GM18861 (cell line): ENCODE measurements at regions not wholly inside any gene's neighbourhood (a gene's known extent, or its start where the extent isn't known, plus 50 kb on each side); places are given as distances from the start of the nearest gene placed in this dataset.

Experiments
- ATAC-seq: cut with Tn5 transposase; IDR thresholded peaks from one replicate; pipeline ENCODE4 v1.9.1; 2021; ENCODE audit not compliant: unreplicated experiment

- ATAC-seq: no peak
Observed at GRCh38 chr13:106306748-106307277, 228.6 kb downstream of the EFNB2 start.

- ATAC-seq: no peak
Observed at GRCh38 chr13:106302843-106303242, 232.6 kb downstream of the EFNB2 start.

- ATAC-seq: no peak
Observed at GRCh38 chr13:106302011-106302410, 233.5 kb downstream of the EFNB2 start.

GRCh38 chr13:106299621-106300020 is 235.8 kb downstream of the EFNB2 start:
- no peak for ATAC-seq

- ATAC-seq: no peak
Observed at GRCh38 chr13:106297283-106297682, 238.2 kb downstream of the EFNB2 start.

- no peak for ATAC-seq
Observed at GRCh38 chr13:106296723-106297122, 238.7 kb downstream of the EFNB2 start.

- ATAC-seq: no peak
Observed at GRCh38 chr13:106295971-106296370, 239.5 kb downstream of the EFNB2 start.

GRCh38 chr13:106291006-106291405 is 244.5 kb downstream of the EFNB2 start:
- no peak for ATAC-seq

GRCh38 chr13:106287351-106287750 is 248.1 kb downstream of the EFNB2 start:
- no peak for ATAC-seq

GRCh38 chr13:106286811-106287210 is 248.7 kb downstream of the EFNB2 start:
- ATAC-seq: no peak

GRCh38 chr13:106284358-106284757 is 251.1 kb downstream of the EFNB2 start:
- ATAC-seq: no peak

GRCh38 chr13:106281426-106281825 is 254.0 kb downstream of the EFNB2 start:
- ATAC-seq: no peak

GRCh38 chr13:106277484-106278154 is 257.8 kb downstream of the EFNB2 start:
- no peak for ATAC-seq

- no peak for ATAC-seq
Observed at GRCh38 chr13:106276876-106277275, 258.6 kb downstream of the EFNB2 start.

GRCh38 chr13:106275446-106276032 is 259.9 kb downstream of the EFNB2 start:
- ATAC-seq: no peak

GRCh38 chr13:106274551-106275203 is 260.8 kb downstream of the EFNB2 start:
- ATAC-seq: no peak

- no peak for ATAC-seq
Observed at GRCh38 chr13:106263801-106264200, 271.7 kb downstream of the EFNB2 start.

GRCh38 chr13:106262886-106263285 is 272.6 kb downstream of the EFNB2 start:
- ATAC-seq: no peak

- no peak for ATAC-seq
Observed at GRCh38 chr13:106261450-106261849, 274.0 kb downstream of the EFNB2 start.

GRCh38 chr13:106260352-106260751 is 275.1 kb downstream of the EFNB2 start:
- no peak for ATAC-seq

GRCh38 chr13:106259928-106260327 is 275.5 kb downstream of the EFNB2 start:
- no peak for ATAC-seq

- ATAC-seq: no peak
Observed at GRCh38 chr13:106246666-106247188, 288.7 kb downstream of the EFNB2 start.
